ENCODE measurements at regions not wholly inside any gene's neighbourhood (a gene's known extent, or its start where the extent isn't known, plus 50 kb on each side); places are given as distances from the start of the nearest gene placed in this dataset.

DNA sequence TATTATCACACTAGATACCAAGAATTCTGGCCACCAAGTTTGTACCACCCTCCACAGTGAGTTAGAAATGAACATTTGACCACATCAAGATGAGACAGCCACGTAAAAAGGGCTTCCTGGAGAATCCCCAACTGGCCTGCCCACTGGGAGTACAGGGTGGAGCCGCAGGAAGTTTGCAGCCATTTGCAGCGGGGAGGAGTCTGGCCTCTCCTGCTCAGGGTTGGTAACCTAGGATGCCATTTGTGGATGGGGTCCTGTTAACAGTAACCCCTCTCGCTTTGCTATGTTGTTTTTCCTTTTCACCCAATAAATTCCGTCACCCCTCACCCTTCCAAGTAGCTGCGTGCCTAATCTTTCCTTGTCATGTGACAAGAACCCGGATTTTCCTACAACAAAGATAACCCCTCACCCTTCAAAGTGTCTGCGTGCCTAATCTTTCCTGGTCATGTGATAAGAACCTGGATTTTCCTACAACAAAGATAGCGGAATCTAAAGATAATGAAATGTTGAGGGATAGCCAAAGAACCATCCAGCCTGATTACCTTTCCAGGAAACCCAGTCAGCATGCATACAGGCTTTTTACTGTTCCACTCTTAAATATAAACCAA is 245.4 kb downstream of the NAF1 start:
- TF ChIP-seq CTCF (conservative IDR thresholded peaks at IDR 0.05; ENCODE audit: low read length) (no peak), EZH2phosphoT487 (IDR thresholded peaks at IDR 0.05; ENCODE audit: borderline replicate concordance) (no peak)

Measured in Loucy (cell line).